LNCaP clone FGC (cell line): ENCODE measurements at regions not wholly inside any gene's neighbourhood (a gene's known extent, or its start where the extent isn't known, plus 50 kb on each side); places are given as distances from the start of the nearest gene placed in this dataset.

Experiments
- DNase-seq: peaks from one replicate; pipeline ENCODE4 v3.0.0-alpha.2; 2011; ENCODE audit warnings: low read depth
- H3K4me3 ChIP-seq: 2 replicates; pipeline ENCODE4 v1.5.1; 2011; ENCODE audit warnings: mild to moderate bottlenecking, low read depth, low read length, control low read depth
- TF ChIP-seq, protein P1 (sequence below): IDR thresholded peaks from 2 replicates; pipeline ENCODE4 v1.5.1; 2012; ENCODE audit warnings: mild to moderate bottlenecking; ENCODE audit not compliant: control insufficient read depth, insufficient read depth; ENCODE audit errors: extremely low read depth

DNA sequence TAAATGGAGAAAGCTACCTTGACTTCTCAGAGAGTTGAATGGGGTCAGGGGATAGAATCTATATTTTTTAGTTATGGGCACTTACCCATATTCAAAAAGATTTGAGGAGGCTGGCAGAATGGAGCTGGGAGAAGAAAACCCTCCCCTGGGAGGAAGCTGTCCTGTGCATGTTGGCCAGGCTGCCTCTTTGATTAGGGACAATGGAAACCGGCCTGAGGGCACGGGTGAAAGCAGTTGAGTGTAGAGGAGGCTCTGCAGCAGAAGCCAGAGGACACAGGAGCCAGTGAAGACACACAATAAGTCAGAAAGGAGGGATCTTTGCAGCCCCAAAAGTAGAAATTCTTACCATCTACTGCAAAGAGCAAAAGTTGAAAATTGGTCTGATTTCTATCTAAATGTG is 66.6 kb upstream of the B3GAT1 start:
- no peak for DNase-seq
- TF ChIP-seq, protein P1, sequence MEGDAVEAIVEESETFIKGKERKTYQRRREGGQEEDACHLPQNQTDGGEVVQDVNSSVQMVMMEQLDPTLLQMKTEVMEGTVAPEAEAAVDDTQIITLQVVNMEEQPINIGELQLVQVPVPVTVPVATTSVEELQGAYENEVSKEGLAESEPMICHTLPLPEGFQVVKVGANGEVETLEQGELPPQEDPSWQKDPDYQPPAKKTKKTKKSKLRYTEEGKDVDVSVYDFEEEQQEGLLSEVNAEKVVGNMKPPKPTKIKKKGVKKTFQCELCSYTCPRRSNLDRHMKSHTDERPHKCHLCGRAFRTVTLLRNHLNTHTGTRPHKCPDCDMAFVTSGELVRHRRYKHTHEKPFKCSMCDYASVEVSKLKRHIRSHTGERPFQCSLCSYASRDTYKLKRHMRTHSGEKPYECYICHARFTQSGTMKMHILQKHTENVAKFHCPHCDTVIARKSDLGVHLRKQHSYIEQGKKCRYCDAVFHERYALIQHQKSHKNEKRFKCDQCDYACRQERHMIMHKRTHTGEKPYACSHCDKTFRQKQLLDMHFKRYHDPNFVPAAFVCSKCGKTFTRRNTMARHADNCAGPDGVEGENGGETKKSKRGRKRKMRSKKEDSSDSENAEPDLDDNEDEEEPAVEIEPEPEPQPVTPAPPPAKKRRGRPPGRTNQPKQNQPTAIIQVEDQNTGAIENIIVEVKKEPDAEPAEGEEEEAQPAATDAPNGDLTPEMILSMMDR = no peak
- H3K4me3 ChIP-seq = no peak overlapping the region

DNA sequence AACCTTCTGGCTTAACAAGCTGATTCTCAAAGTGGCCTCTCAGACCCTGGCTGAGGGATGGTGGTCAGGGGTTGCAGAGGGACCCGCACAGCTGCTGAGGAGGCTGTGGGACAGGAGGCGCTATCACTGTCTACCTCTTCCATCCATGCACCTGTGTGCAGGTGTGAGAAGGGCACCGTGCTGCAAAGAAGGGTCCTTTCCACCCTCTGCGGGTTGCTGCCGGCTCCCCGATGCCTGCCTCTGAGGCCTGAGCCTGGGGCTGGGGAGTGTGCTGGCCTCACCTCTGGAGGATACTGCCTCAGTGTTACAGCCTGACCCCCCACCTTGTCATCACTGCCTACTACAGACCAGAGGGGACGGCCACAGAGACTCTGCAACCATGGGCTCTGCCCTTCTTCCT is 66.1 kb upstream of the B3GAT1 start:
- no peak for DNase-seq
- H3K4me3 ChIP-seq = no peak overlapping the region
- TF ChIP-seq, protein P1 = no peak

DNA sequence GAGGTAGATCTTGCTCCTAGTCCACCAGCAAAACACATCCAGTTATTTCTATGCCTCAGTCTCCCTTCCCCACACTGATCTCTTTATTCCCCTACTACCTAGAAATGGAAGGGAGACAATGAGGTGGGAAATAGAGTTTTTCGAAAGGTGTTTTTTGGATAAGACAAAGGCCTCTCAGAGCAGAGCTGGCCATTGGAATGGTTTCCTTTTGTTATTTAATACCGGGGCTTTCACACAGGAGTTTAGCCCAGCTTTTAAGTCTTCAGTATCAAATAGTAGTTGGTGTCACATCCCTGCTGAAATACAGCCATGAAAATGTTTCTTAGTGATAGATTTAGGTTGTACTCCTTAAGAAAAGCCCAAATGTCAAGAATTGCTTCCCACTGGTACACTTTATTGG is 65.4 kb upstream of the B3GAT1 start:
- no peak overlapping the region for H3K4me3 ChIP-seq
- DNase-seq = no peak
- TF ChIP-seq, protein P1 = no peak

DNA sequence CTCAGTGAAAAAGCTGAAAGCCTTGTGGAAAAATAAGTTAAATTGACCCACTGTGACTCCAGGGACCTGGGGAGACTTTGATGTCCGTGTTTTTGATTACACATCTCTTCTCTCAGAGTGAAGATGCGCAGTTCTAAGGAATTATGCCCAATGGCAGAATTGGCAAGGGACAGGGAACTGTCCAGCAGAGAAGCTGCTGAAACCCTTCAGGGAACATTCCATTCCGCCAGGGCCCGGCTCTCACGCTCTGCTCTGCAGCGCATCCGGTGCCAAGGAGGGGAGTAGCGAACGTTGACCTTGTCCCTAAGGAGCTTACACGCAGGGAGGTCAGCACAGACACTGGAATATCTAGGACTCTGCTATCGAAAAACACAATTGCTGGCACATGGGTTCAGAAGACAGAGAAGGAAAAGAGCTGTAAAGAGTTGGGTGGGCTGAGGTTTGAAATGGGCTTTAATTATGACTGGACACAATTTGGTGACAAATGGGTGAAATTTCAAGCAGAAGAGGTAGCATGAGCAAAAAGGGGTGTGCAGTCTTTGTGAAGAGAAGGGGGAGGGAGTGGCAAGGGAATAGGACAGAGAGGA is 64.5 kb upstream of the B3GAT1 start:
- TF ChIP-seq, protein P1 = no peak
- no peak overlapping the region for H3K4me3 ChIP-seq
- DNase-seq = no peak

DNA sequence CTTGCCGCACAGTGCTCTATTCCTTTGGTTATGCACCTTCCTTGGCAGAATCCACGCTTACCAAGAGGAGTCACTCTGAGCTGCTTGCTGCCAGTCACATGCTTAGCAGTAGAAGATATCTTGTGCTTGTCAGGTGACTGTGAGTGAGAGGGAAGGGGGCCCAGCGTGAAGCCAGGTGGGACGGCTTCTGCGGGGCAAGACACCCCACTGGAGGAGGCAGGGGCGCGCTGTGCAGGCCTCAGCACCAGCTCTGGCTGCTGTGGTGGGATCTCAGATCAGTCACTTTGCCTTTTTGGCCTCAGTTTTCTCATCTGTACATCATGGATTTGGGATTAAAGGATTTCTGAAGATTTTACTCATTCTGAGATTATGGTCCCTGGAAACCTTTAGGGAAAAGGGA is 63.9 kb upstream of the B3GAT1 start:
- H3K4me3 ChIP-seq = no peak overlapping the region
- DNase-seq = no peak
- TF ChIP-seq, protein P1 = no peak

DNA sequence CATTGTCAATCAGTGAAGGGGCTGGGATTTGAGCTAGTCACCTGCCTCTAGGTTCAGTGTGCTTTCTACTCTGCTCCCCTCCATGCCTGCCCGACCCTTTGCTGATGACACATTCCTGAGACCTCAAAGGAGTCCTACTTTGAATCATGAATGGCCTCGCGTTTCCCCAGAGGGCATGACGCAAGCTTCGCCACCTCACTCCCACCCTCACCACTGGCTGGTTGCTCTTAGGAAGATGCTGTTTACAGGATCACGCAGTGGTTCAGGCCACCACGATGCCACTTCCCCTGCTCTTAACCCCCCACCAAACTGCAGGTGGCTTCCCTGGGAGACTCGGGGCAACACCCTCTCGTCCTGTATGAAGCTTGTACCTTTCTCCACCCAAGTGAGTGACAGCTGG is 62.9 kb upstream of the B3GAT1 start:
- DNase-seq = no peak
- no peak overlapping the region for H3K4me3 ChIP-seq
- TF ChIP-seq, protein P1 = no peak
